Mucosa of stomach (tissue), 1 donor: ENCODE measurements at regions not wholly inside any gene's neighbourhood (a gene's known extent, or its start where the extent isn't known, plus 50 kb on each side); places are given as distances from the start of the nearest gene placed in this dataset.

Experiments used
- H3K27me3 ChIP-seq: one replicate; pipeline ENCODE4 v1.7.0; 2013; ENCODE audit warnings: mild to moderate bottlenecking, low read length; ENCODE audit not compliant: control insufficient read depth, insufficient read depth
- H3K36me3 ChIP-seq: one replicate; pipeline ENCODE4 v1.7.0; 2013; ENCODE audit warnings: low read length; ENCODE audit not compliant: control insufficient read depth, insufficient read depth
- H3K4me1 ChIP-seq: one replicate; pipeline ENCODE4 v1.7.0; 2013; ENCODE audit warnings: mild to moderate bottlenecking, low read length; ENCODE audit not compliant: control insufficient read depth, insufficient read depth
- H3K4me3 ChIP-seq: one replicate; pipeline ENCODE4 v1.7.0; 2013; ENCODE audit warnings: low read length
- H3K9ac ChIP-seq: one replicate; pipeline ENCODE4 v1.7.0; 2013; ENCODE audit warnings: mild to moderate bottlenecking, low read length, moderate library complexity
- H3K9me3 ChIP-seq: one replicate; pipeline ENCODE4 v1.7.0; 2013; ENCODE audit warnings: mild to moderate bottlenecking, low read length, moderate library complexity; ENCODE audit not compliant: control insufficient read depth
- donor health status: Pancreatic carcinoma.

- Histone ChIP-seq H3K27me3 (no peaks in the 10 kb centered on the region), H3K36me3 (no peaks in the 10 kb centered on the region), H3K4me1 (peaks cover 8% of the 10 kb centered on the region), H3K9me3 (no peaks in the 10 kb centered on the region), H3K4me3 (no peak overlapping the region), H3K9ac (no peak overlapping the region)
Measured at GRCh38 chrX:39439906-39440798, 638.9 kb downstream of the MID1IP1 start.

- peaks cover 8% of the 10 kb centered on the region for H3K4me1 ChIP-seq
- no peaks in the 10 kb centered on the region for H3K36me3 ChIP-seq
- H3K9ac ChIP-seq = no peak overlapping the region
- no peaks in the 10 kb centered on the region for H3K27me3 ChIP-seq
- H3K9me3 ChIP-seq = no peaks in the 10 kb centered on the region
- H3K4me3 ChIP-seq = no peak overlapping the region
Measured at GRCh38 chrX:39440799-39441284, 639.6 kb downstream of the MID1IP1 start.

- no peaks in the 10 kb centered on the region for H3K36me3 ChIP-seq
- H3K4me3 ChIP-seq = no peak overlapping the region
- no peaks in the 10 kb centered on the region for H3K27me3 ChIP-seq
- no peaks in the 10 kb centered on the region for H3K9me3 ChIP-seq
- peaks cover 8% of the 10 kb centered on the region for H3K4me1 ChIP-seq
- H3K9ac ChIP-seq = no peak overlapping the region
Measured at GRCh38 chrX:39442332-39442731, 641.1 kb downstream of the MID1IP1 start.

GRCh38 chrX:39443240-39443639 lies 642.0 kb downstream of the MID1IP1 start:
- H3K4me1 ChIP-seq = peaks cover 8% of the 10 kb centered on the region
- H3K36me3 ChIP-seq = no peaks in the 10 kb centered on the region
- no peak overlapping the region for H3K4me3 ChIP-seq
- no peaks in the 10 kb centered on the region for H3K9me3 ChIP-seq
- H3K9ac ChIP-seq = no peak overlapping the region
- H3K27me3 ChIP-seq = no peaks in the 10 kb centered on the region

GRCh38 chrX:39445336-39445735 lies 644.1 kb downstream of the MID1IP1 start:
- Histone ChIP-seq H3K4me3 (no peak overlapping the region), H3K4me1 (peaks cover 4% of the 10 kb centered on the region), H3K9ac (no peak overlapping the region), H3K36me3 (no peaks in the 10 kb centered on the region), H3K9me3 (no peaks in the 10 kb centered on the region), H3K27me3 (no peaks in the 10 kb centered on the region)

- Histone ChIP-seq H3K36me3 (no peaks in the 10 kb centered on the region), H3K4me3 (no peak overlapping the region), H3K4me1 (peaks cover 9% of the 10 kb centered on the region), H3K9me3 (no peaks in the 10 kb centered on the region), H3K9ac (no peak overlapping the region), H3K27me3 (no peaks in the 10 kb centered on the region)
Measured at GRCh38 chrX:39449352-39449751, 648.1 kb downstream of the MID1IP1 start.

- no peak overlapping the region for H3K9ac ChIP-seq
- H3K4me3 ChIP-seq = no peak overlapping the region
- no peaks in the 10 kb centered on the region for H3K9me3 ChIP-seq
- no peaks in the 10 kb centered on the region for H3K27me3 ChIP-seq
- peaks cover 9% of the 10 kb centered on the region for H3K4me1 ChIP-seq
- no peaks in the 10 kb centered on the region for H3K36me3 ChIP-seq
Measured at GRCh38 chrX:39450234-39450977, 647.4 kb downstream of the BCOR start.

GRCh38 chrX:39451046-39451445 lies 646.7 kb downstream of the BCOR start:
- no peaks in the 10 kb centered on the region for H3K27me3 ChIP-seq
- no peak overlapping the region for H3K4me3 ChIP-seq
- no peaks in the 10 kb centered on the region for H3K36me3 ChIP-seq

GRCh38 chrX:39452401-39452800 lies 645.4 kb downstream of the BCOR start:
- Histone ChIP-seq H3K9ac (no peak overlapping the region), H3K9me3 (no peaks in the 10 kb centered on the region), H3K27me3 (no peaks in the 10 kb centered on the region), H3K4me3 (no peak overlapping the region), H3K36me3 (no peaks in the 10 kb centered on the region), H3K4me1 (peaks cover 9% of the 10 kb centered on the region)

More at GRCh38 chrX:39451046-39451445, 646.7 kb downstream of the BCOR start:
- no peak overlapping the region for H3K9ac ChIP-seq
- peaks cover 9% of the 10 kb centered on the region for H3K4me1 ChIP-seq
- H3K9me3 ChIP-seq = no peaks in the 10 kb centered on the region

- H3K27me3 ChIP-seq = no peaks in the 10 kb centered on the region
- H3K4me3 ChIP-seq = no peak overlapping the region
- no peak overlapping the region for H3K9ac ChIP-seq
- H3K4me1 ChIP-seq = peaks cover 13% of the 10 kb centered on the region
- H3K36me3 ChIP-seq = no peaks in the 10 kb centered on the region
- no peaks in the 10 kb centered on the region for H3K9me3 ChIP-seq
Measured at GRCh38 chrX:39453889-39454621, 643.7 kb downstream of the BCOR start.

GRCh38 chrX:39456894-39457604 lies 640.7 kb downstream of the BCOR start:
- Histone ChIP-seq H3K9me3 (no peaks in the 10 kb centered on the region), H3K27me3 (no peaks in the 10 kb centered on the region), H3K36me3 (no peaks in the 10 kb centered on the region), H3K4me3 (no peak overlapping the region), H3K9ac (no peak overlapping the region), H3K4me1 (peaks cover 4% of the 10 kb centered on the region)
